ENCODE measurements at regions not wholly inside any gene's neighbourhood (a gene's known extent, or its start where the extent isn't known, plus 50 kb on each side); places are given as distances from the start of the nearest gene placed in this dataset.
"Not testable (repeated sequence)": the region's sequence is repeated elsewhere in the genome, so short reads cannot be mapped to it uniquely, and the experiment has no call there.

GRCh38 chr3:11898611-11899325 lies 52.1 kb upstream of the TAMM41 start:
- no peak for DNase-seq (ENCODE audit: low spot score)

GRCh38 chr3:11899389-11899788 lies 52.7 kb upstream of the TAMM41 start:
- DNase-seq (ENCODE audit: low spot score) = not testable (repeated sequence)

GRCh38 chr3:11899826-11900225 lies 53.1 kb upstream of the TAMM41 start:
- DNase-seq (ENCODE audit: low spot score) = no peak

- no peak for DNase-seq (ENCODE audit: low spot score)
Measured at GRCh38 chr3:11900824-11901223, 54.1 kb upstream of the TAMM41 start.

- DNase-seq (ENCODE audit: low spot score) = no peak
Measured at GRCh38 chr3:11901286-11901875, 54.7 kb upstream of the TAMM41 start.

- no peak for DNase-seq (ENCODE audit: low spot score)
Measured at GRCh38 chr3:11903047-11903446, 56.4 kb upstream of the TAMM41 start.

GRCh38 chr3:11903447-11903846 lies 56.8 kb upstream of the TAMM41 start:
- no peak for DNase-seq (ENCODE audit: low spot score)

GRCh38 chr3:11904157-11904556 lies 57.5 kb upstream of the TAMM41 start:
- no peak for DNase-seq (ENCODE audit: low spot score)

GRCh38 chr3:11906407-11906806 lies 59.7 kb upstream of the TAMM41 start:
- DNase-seq (ENCODE audit: low spot score) = no peak

- DNase-seq (ENCODE audit: low spot score) = no peak
Measured at GRCh38 chr3:11907667-11908660, 61.3 kb upstream of the TAMM41 start.

GRCh38 chr3:11908981-11909698 lies 62.5 kb upstream of the TAMM41 start:
- DNase-seq (ENCODE audit: low spot score) = no peak

- no peak for DNase-seq (ENCODE audit: low spot score)
Measured at GRCh38 chr3:11909726-11910125, 63.0 kb upstream of the TAMM41 start.

GRCh38 chr3:11910216-11910930 lies 63.7 kb upstream of the TAMM41 start:
- not testable (repeated sequence) for DNase-seq (ENCODE audit: low spot score)

GRCh38 chr3:11910971-11911531 lies 64.4 kb upstream of the TAMM41 start:
- peak; percentile 27 for DNase-seq (ENCODE audit: low spot score)

GRCh38 chr3:11911887-11912286 lies 65.2 kb upstream of the TAMM41 start:
- DNase-seq (ENCODE audit: low spot score) = peak; percentile 16

- peak; percentile 21 for DNase-seq (ENCODE audit: low spot score)
Measured at GRCh38 chr3:11913316-11913715, 66.6 kb upstream of the TAMM41 start.

GRCh38 chr3:11914041-11914440 lies 67.4 kb upstream of the TAMM41 start:
- DNase-seq (ENCODE audit: low spot score) = peak; percentile 15

GRCh38 chr3:11914651-11915050 lies 68.0 kb upstream of the TAMM41 start:
- peak; percentile 21 for DNase-seq (ENCODE audit: low spot score)

GRCh38 chr3:11915621-11916424 lies 69.1 kb upstream of the TAMM41 start:
- DNase-seq (ENCODE audit: low spot score) = peak; percentile 50

- not testable (repeated sequence) for DNase-seq (ENCODE audit: low spot score)
Measured at GRCh38 chr3:11916425-11916762, 69.7 kb upstream of the TAMM41 start.
